K562 (cell line): ENCODE measurements at regions not wholly inside any gene's neighbourhood (a gene's known extent, or its start where the extent isn't known, plus 50 kb on each side); places are given as distances from the start of the nearest gene placed in this dataset.

Experiments used
- ATAC-seq: fragments of 200-7000 bp; cut with Tn5 transposase; 3 replicates; pipeline ENCODE4 v1.9.1; 2020; ENCODE audit warnings: moderate library complexity
- BruUV-seq: library from RNA; stranded (reverse); fragments of 400-500 nt; replicated peaks from 2 replicates; lab custom pipeline; 2021; lab: Mats Ljungman, UMichigan
- CTCF ChIA-PET: fragments of 300-600 bp; formaldehyde crosslinking; extraction: SDS; loops from one replicate; lab custom pipeline; 2021; ENCODE audit warnings: low intra/inter-chr PET ratio; lab: Yijun Ruan, JAX
- POLR2A ChIA-PET: fragments of 300-600, 350-650 bp; sonication (Branson Sonifier 250); formaldehyde crosslinking; extraction: SDS; loops from one replicate; lab custom pipeline; 2021; ENCODE audit warnings: antibody characterized with exemption, inconsistent platforms; lab: Yijun Ruan, JAX
- DNase-seq, 4 experiments: peaks; one replicate each; pipeline versions ENCODE4 v3.0.0 to v3.0.0-alpha.2; 2011 to 2018; ENCODE audit warnings: low spot score in 3 of 4, mixed read lengths in 3 of 4; ENCODE audit errors: extremely low read depth in 1 of 4
- FAIRE-seq: peaks from 2 replicates; lab custom pipeline; 2011; peaks lifted over from hg19 to GRCh38; lab: Jason Lieb, UNC
- H2AFZ ChIP-seq: 2 replicates; pipeline ENCODE4 v1.6.0; 2011; ENCODE audit warnings: low read depth, low read length, control low read depth, inconsistent platforms
- H3K27ac ChIP-seq: fragments of 200-600 bp; 3 replicates; pipeline ENCODE4 v1.8.0; 2011; ENCODE audit warnings: low read depth, mild to moderate bottlenecking, control low read depth, inconsistent platforms, low read length, moderate library complexity, mixed read lengths; ENCODE audit errors: extremely low read depth
- H3K27me3 ChIP-seq, 2 experiments: fragments of 300-600 bp in 1 of 2; 2 replicates in 1 of 2; 3 replicates in 1 of 2; pipeline versions ENCODE4 v1.6.0 to v1.8.0; 2011; ENCODE audit warnings: inconsistent platforms in 2 of 2, low read length in 2 of 2, mild to moderate bottlenecking in 1 of 2, mixed read lengths in 1 of 2, moderate library complexity in 1 of 2; ENCODE audit not compliant: control insufficient read depth in 2 of 2, insufficient read depth in 2 of 2
- H3K36me3 ChIP-seq: fragments of 300-600 bp; 3 replicates; pipeline ENCODE4 v1.8.0; 2011; ENCODE audit warnings: mild to moderate bottlenecking, low read length, inconsistent platforms; ENCODE audit not compliant: control insufficient read depth, insufficient read depth
- H3K4me1 ChIP-seq, 2 experiments: fragments of 200-600 bp in 1 of 2; replicated peaks in 1 of 2; 2 replicates in 1 of 2; 3 replicates in 1 of 2; pipeline versions ENCODE4 v1.5.1 to v1.8.0; 2011; ENCODE audit warnings: inconsistent platforms in 2 of 2, low read length in 2 of 2, mild to moderate bottlenecking in 1 of 2, mixed read lengths in 1 of 2, moderate library complexity in 1 of 2; ENCODE audit not compliant: control insufficient read depth in 2 of 2, insufficient read depth in 2 of 2
- H3K4me2 ChIP-seq: 2 replicates; pipeline ENCODE4 v1.6.1; 2011; ENCODE audit warnings: low read length, control low read depth, inconsistent platforms, mixed read lengths; ENCODE audit not compliant: insufficient read depth
- H3K4me3 ChIP-seq: fragments of 200-600 bp; sonication (generic), shearing (Covaris generic); 2 replicates; pipeline ENCODE4 v1.5.1; 2016; ENCODE audit warnings: control low read depth, inconsistent platforms
- H3K79me2 ChIP-seq: fragments of 200-600 bp; 3 replicates; pipeline ENCODE4 v1.8.0; 2011; ENCODE audit warnings: low read length, inconsistent platforms; ENCODE audit not compliant: control insufficient read depth, insufficient read depth
- H3K9ac ChIP-seq, 2 experiments: 2 replicates each; pipeline versions ENCODE4 v1.6.0 to v1.6.1; 2011; ENCODE audit warnings: low read depth in 2 of 2, low read length in 2 of 2, control low read depth in 1 of 2, inconsistent platforms in 1 of 2, mild to moderate bottlenecking in 1 of 2, mixed read lengths in 1 of 2; ENCODE audit not compliant: insufficient read depth in 1 of 2
- H3K9me1 ChIP-seq: one replicate; pipeline ENCODE4 v1.6.0; 2011; ENCODE audit warnings: inconsistent platforms, mild to moderate bottlenecking, low read length, moderate library complexity; ENCODE audit not compliant: control insufficient read depth, insufficient read depth
- H3K9me3 ChIP-seq: replicated peaks from 2 replicates; pipeline ENCODE4 v1.5.1; 2011; ENCODE audit warnings: low read depth, low read length, inconsistent platforms; ENCODE audit not compliant: control insufficient read depth, insufficient read depth
- H4K20me1 ChIP-seq: replicated peaks from 2 replicates; pipeline ENCODE4 v1.6.1; 2011; ENCODE audit warnings: low read length, inconsistent platforms, mixed read lengths; ENCODE audit not compliant: control insufficient read depth, insufficient read depth
- CREB1 ChIP-seq, 2 experiments: sonication (generic) in 1 of 2; formaldehyde crosslinking in 1 of 2; IDR thresholded peaks; 2 replicates each; pipeline versions ENCODE4 v1.6.1 to v1.8.0; 2012 to 2022; ENCODE audit warnings: inconsistent platforms in 1 of 2, mild to moderate bottlenecking in 1 of 2, missing genetic modification reagents in 1 of 2, moderate library complexity in 1 of 2
- EP400 ChIP-seq: fragments of 450-650 bp; IDR thresholded peaks from 2 replicates; pipeline ENCODE4 v1.6.1; 2017; ENCODE audit warnings: antibody characterized with exemption, mild to moderate bottlenecking, moderate library complexity
- PHB2 ChIP-seq: fragments of 450-650 bp; IDR thresholded peaks from 2 replicates; pipeline ENCODE4 v1.6.1; 2017; ENCODE audit warnings: low read depth
- PPARD ChIP-seq: fragments of 250-450 bp; sonication (Bioruptor Pico); IDR thresholded peaks from 2 replicates; pipeline ENCODE4 v1.8.0; 2022; ENCODE audit warnings: inconsistent platforms, mild to moderate bottlenecking, moderate library complexity
- RBFOX2 ChIP-seq: fragments of 200-400 bp; formaldehyde crosslinking; IDR thresholded peaks from 2 replicates; pipeline ENCODE4 v1.6.1; 2017; ENCODE audit warnings: low read depth, mild to moderate bottlenecking, low read length, moderate library complexity
- SIN3B ChIP-seq: fragments of 450-650 bp; IDR thresholded peaks from 2 replicates; pipeline ENCODE4 v1.6.1; 2017; ENCODE audit warnings: low read depth, mild to moderate bottlenecking, moderate library complexity
- SMAD2 ChIP-seq: fragments of 150-350 bp; IDR thresholded peaks from 2 replicates; pipeline ENCODE4 v1.6.1; 2014; ENCODE audit warnings: low read depth, mild to moderate bottlenecking, low read length
- YY1 ChIP-seq, 3 experiments: IDR thresholded peaks; 2 replicates each; pipeline ENCODE4 v1.6.1; 2011; ENCODE audit warnings: low read length in 2 of 3, mild to moderate bottlenecking in 2 of 3, moderate library complexity in 2 of 3, borderline replicate concordance in 1 of 3, control low read depth in 1 of 3, low read depth in 1 of 3; ENCODE audit not compliant: insufficient read depth in 3 of 3, insufficient replicate concordance in 2 of 3, control insufficient read depth in 1 of 3, insufficient read length in 1 of 3; ENCODE audit errors: extremely low read depth in 1 of 3
- ZNF143 ChIP-seq: sonication (generic); formaldehyde crosslinking; IDR thresholded peaks from 2 replicates; pipeline ENCODE4 v1.9.0; 2022; ENCODE audit warnings: mild to moderate bottlenecking, missing genetic modification reagents
- WGBS: fragments of 100-300 bp; shearing (Covaris generic); methylation state at CpG from one replicate; pipeline ENCODE4 v1.1.6; 2016; ENCODE audit warnings: low coverage, mixed read lengths; ENCODE audit not compliant: insufficient coverage; ENCODE audit errors: missing lambda C conversion rate; 5-methylcytosine and 5-hydroxymethylcytosine counted together
- in situ Hi-C: fragments of 300-500 bp; cut with MboI; formaldehyde crosslinking; loops from 4 replicates; pipeline ENCODE4 v1.15.0; 2018; ENCODE audit warnings: inconsistent platforms, mixed read lengths
- intact Hi-C: fragments of 100-400 bp; cut with micrococcal nuclease; formaldehyde crosslinking; loops from 2 replicates; pipeline ENCODE4 v1.14.2; 2022
- TF ChIP-seq, protein P1 (sequence below): fragments of 250-450 bp; sonication (Bioruptor Pico); IDR thresholded peaks from 2 replicates; pipeline ENCODE4 v1.5.1; 2021; ENCODE audit warnings: mild to moderate bottlenecking
- TF ChIP-seq, protein P2 (sequence below): sonication (generic); formaldehyde crosslinking; IDR thresholded peaks from 2 replicates; pipeline ENCODE4 v1.9.0; 2022; ENCODE audit warnings: mild to moderate bottlenecking, missing genetic modification reagents

DNA sequence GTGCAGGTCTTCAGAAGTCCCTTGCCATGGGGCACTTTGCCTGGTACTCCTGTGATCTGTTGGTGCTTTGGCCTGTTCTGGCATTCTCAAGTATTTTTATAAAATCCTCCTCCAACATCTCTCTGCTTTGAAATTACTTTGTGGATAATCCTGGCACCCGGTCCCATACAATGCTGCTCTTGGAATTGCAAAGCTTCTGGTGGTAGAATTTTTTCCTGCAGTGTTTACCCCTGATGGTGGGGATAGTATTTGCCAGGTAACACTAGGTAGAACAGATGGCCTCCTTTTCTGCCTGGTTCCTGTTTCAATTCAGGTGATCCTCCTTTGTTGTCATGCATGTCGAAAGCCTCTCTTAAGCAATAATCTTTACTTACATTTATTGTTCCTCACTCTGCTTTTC lies 109.8 kb upstream of the ATP10B start:
- Histone ChIP-seq H3K4me2 (no peak overlapping the region), H3K27ac (no peak overlapping the region), H4K20me1 (no peaks in the 10 kb centered on the region), H3K4me3 (no peak overlapping the region), H3K9me1 (no peaks in the 10 kb centered on the region), H3K9me3 (peaks cover 2% of the 10 kb centered on the region; the same call in 1 of the 2 replicates), H3K4me1 (no peaks in the 10 kb centered on the region), H3K9ac (no peak overlapping the region), H3K79me2 (no peaks in the 10 kb centered on the region), H2AFZ (no peak overlapping the region)
- no TSS peak for BruUV-seq
- WGBS: 0% methylated on average over 2 of the region's 2 CpGs
- intact Hi-C loops (no loop called here), in situ Hi-C loops (no loop called here)
- CTCF ChIA-PET: no interaction called here
- no peak for DNase-seq
- ATAC-seq: no peak
- POLR2A ChIA-PET: no interaction called here
- TF ChIP-seq SMAD2: no peak
- TF ChIP-seq, protein P1, sequence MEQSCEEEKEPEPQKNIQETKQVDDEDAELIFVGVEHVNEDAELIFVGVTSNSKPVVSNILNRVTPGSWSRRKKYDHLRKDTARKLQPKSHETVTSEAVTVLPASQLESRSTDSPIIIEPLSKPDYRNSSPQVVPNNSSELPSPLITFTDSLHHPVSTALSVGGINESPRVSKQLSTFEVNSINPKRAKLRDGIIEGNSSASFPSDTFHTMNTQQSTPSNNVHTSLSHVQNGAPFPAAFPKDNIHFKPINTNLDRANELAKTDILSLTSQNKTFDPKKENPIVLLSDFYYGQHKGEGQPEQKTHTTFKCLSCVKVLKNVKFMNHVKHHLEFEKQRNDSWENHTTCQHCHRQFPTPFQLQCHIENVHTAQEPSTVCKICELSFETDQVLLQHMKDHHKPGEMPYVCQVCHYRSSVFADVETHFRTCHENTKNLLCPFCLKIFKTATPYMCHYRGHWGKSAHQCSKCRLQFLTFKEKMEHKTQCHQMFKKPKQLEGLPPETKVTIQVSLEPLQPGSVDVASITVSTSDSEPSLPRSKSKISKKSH (CRISPR knock-in tag): no peak
- TF ChIP-seq EP400: no peak
- TF ChIP-seq ZNF143 (CRISPR knock-in tag): no peak
- no peak for TF ChIP-seq PPARD
- TF ChIP-seq, protein P2, sequence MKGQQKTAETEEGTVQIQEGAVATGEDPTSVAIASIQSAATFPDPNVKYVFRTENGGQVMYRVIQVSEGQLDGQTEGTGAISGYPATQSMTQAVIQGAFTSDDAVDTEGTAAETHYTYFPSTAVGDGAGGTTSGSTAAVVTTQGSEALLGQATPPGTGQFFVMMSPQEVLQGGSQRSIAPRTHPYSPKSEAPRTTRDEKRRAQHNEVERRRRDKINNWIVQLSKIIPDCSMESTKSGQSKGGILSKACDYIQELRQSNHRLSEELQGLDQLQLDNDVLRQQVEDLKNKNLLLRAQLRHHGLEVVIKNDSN (CRISPR knock-in tag): no peak
- no peak for TF ChIP-seq PHB2
- no peak for TF ChIP-seq YY1 (IDR thresholded peaks at IDR 0.05; ENCODE audit: borderline replicate concordance in 1 of 3, control insufficient read depth in 1 of 3, extremely low read depth in 1 of 3, insufficient read depth in 3 of 3, insufficient read length in 1 of 3, insufficient replicate concordance in 2 of 3, low read depth in 1 of 3, low read length in 2 of 3)
- TF ChIP-seq RBFOX2: no peak
- TF ChIP-seq CREB1 (IDR thresholded peaks at IDR 0.05): no peak
- no peak for TF ChIP-seq CREB1 (CRISPR knock-in tag; IDR thresholded peaks at IDR 0.05)
- TF ChIP-seq SIN3B: no peak
- TF ChIP-seq, all 486 proteins: peak for 0
- Histone ChIP-seq H3K27me3 (no peaks in the 10 kb centered on the region), H3K36me3 (no peaks in the 10 kb centered on the region)
- no peak for FAIRE-seq
